ENCODE measurements at regions not wholly inside any gene's neighbourhood (a gene's known extent, or its start where the extent isn't known, plus 50 kb on each side); places are given as distances from the start of the nearest gene placed in this dataset.

- no peak overlapping the region for H3K4me3 ChIP-seq
- DNase-seq (ENCODE audit: low spot score) (no peak), ATAC-seq (ENCODE audit: insufficient number of reproducible peaks, low FRiP score, low read depth) (no peak)
- no peak overlapping the region for H3K27ac ChIP-seq
- no peak for TF ChIP-seq CTCF (IDR thresholded peaks at IDR 0.05)
- no peaks in the 10 kb centered on the region for H3K27me3 ChIP-seq (replicated peaks; ENCODE audit: insufficient read depth)
- no peaks in the 10 kb centered on the region for H3K9me3 ChIP-seq
- no peaks in the 10 kb centered on the region for H3K4me1 ChIP-seq (ENCODE audit: control insufficient read depth in 1 of 2, low read depth in 2 of 2)
- H3K36me3 ChIP-seq: no peaks in the 10 kb centered on the region
Measured at GRCh38 chr5:3191585-3191984, 404.0 kb upstream of the IRX1 start.

- no peaks in the 10 kb centered on the region for H3K4me1 ChIP-seq (ENCODE audit: control insufficient read depth in 1 of 2, low read depth in 2 of 2)
Measured at GRCh38 chr5:3190930-3191329, 404.7 kb upstream of the IRX1 start.

GRCh38 chr5:3190433-3190832 is 405.2 kb upstream of the IRX1 start:
- H3K9me3 ChIP-seq: no peaks in the 10 kb centered on the region
- no peak overlapping the region for H3K4me3 ChIP-seq
- H3K4me1 ChIP-seq (ENCODE audit: control insufficient read depth in 1 of 2, low read depth in 2 of 2): no peaks in the 10 kb centered on the region
- no peaks in the 10 kb centered on the region for H3K36me3 ChIP-seq
- TF ChIP-seq CTCF (IDR thresholded peaks at IDR 0.05): no peak
- no peak overlapping the region for H3K27ac ChIP-seq
- ATAC-seq (ENCODE audit: insufficient number of reproducible peaks, low FRiP score, low read depth): no peak
- no peak for DNase-seq (ENCODE audit: low spot score)
- no peaks in the 10 kb centered on the region for H3K27me3 ChIP-seq (replicated peaks; ENCODE audit: insufficient read depth)

More at GRCh38 chr5:3190930-3191329, 404.7 kb upstream of the IRX1 start:
- no peak for ATAC-seq (ENCODE audit: insufficient number of reproducible peaks, low FRiP score, low read depth)
- no peaks in the 10 kb centered on the region for H3K36me3 ChIP-seq
- H3K4me3 ChIP-seq: no peak overlapping the region
- DNase-seq (ENCODE audit: low spot score): no peak
- H3K9me3 ChIP-seq: no peaks in the 10 kb centered on the region
- H3K27ac ChIP-seq: no peak overlapping the region
- no peaks in the 10 kb centered on the region for H3K27me3 ChIP-seq (replicated peaks; ENCODE audit: insufficient read depth)
- TF ChIP-seq CTCF (IDR thresholded peaks at IDR 0.05): no peak

- Histone ChIP-seq H3K4me3 (no peak overlapping the region), H3K27me3 (replicated peaks; ENCODE audit: insufficient read depth) (no peaks in the 10 kb centered on the region), H3K36me3 (no peaks in the 10 kb centered on the region), H3K4me1 (ENCODE audit: control insufficient read depth in 1 of 2, low read depth in 2 of 2) (no peaks in the 10 kb centered on the region), H3K9me3 (no peaks in the 10 kb centered on the region), H3K27ac (no peak overlapping the region)
- no peak for TF ChIP-seq CTCF (IDR thresholded peaks at IDR 0.05)
- DNase-seq (ENCODE audit: low spot score) (no peak), ATAC-seq (ENCODE audit: insufficient number of reproducible peaks, low FRiP score, low read depth) (no peak)
Measured at GRCh38 chr5:3187771-3188425, 407.7 kb upstream of the IRX1 start.

GRCh38 chr5:3186736-3187405 is 408.8 kb upstream of the IRX1 start:
- no peaks in the 10 kb centered on the region for H3K27me3 ChIP-seq (replicated peaks; ENCODE audit: insufficient read depth)
- no peaks in the 10 kb centered on the region for H3K36me3 ChIP-seq
- no peak for DNase-seq (ENCODE audit: low spot score)
- H3K9me3 ChIP-seq: no peaks in the 10 kb centered on the region
- H3K27ac ChIP-seq: no peak overlapping the region
- TF ChIP-seq CTCF (IDR thresholded peaks at IDR 0.05): no peak
- no peaks in the 10 kb centered on the region for H3K4me1 ChIP-seq (ENCODE audit: control insufficient read depth in 1 of 2, low read depth in 2 of 2)
- H3K4me3 ChIP-seq: no peak overlapping the region
- ATAC-seq (ENCODE audit: insufficient number of reproducible peaks, low FRiP score, low read depth): no peak
